IMR-90 (cell line): ENCODE measurements at regions not wholly inside any gene's neighbourhood (a gene's known extent, or its start where the extent isn't known, plus 50 kb on each side); places are given as distances from the start of the nearest gene placed in this dataset.

Experiments used
- ATAC-seq: fragments of 200-7000 bp; cut with Tn5 transposase; 2 replicates; pipeline ENCODE4 v1.9.1; 2020; ENCODE audit warnings: low read depth, mild to moderate bottlenecking, moderate library complexity
- BruUV-seq: library from RNA; stranded (reverse); fragments of 400-500 nt; replicated peaks from 2 replicates; lab custom pipeline; 2021; lab: Mats Ljungman, UMichigan
- CTCF ChIA-PET: fragments of 300-600 bp; formaldehyde crosslinking; extraction: SDS; loops from one replicate; lab custom pipeline; 2021; ENCODE audit warnings: antibody characterized with exemption; lab: Yijun Ruan, JAX
- POLR2A ChIA-PET: fragments of 300-600 bp; sonication (Branson Sonifier 250); formaldehyde crosslinking; loops from one replicate; lab custom pipeline; 2022; ENCODE audit warnings: antibody characterized with exemption; ENCODE audit not compliant: unreplicated experiment; lab: Charles Lee
- DNase-seq: peaks from one replicate; pipeline ENCODE4 v3.0.0; 2013
- H2AFZ ChIP-seq: replicated peaks from 2 replicates; pipeline ENCODE3; 2013; ENCODE audit warnings: low read length, mild to moderate bottlenecking; ENCODE audit not compliant: poor library complexity
- H2AK5ac ChIP-seq: 2 replicates; pipeline ENCODE4 v1.6.1; 2013; ENCODE audit warnings: low read depth, low read length, inconsistent platforms
- H2AK9ac ChIP-seq: replicated peaks from 2 replicates; pipeline ENCODE3; 2013; ENCODE audit warnings: mild to moderate bottlenecking, low read depth, low read length, moderate library complexity; ENCODE audit not compliant: poor library complexity
- H2BK120ac ChIP-seq: 2 replicates; pipeline ENCODE4 v1.6.1; 2013; ENCODE audit warnings: low read depth, low read length, inconsistent platforms
- H2BK15ac ChIP-seq: 3 replicates; pipeline ENCODE4 v1.6.1; 2013; ENCODE audit warnings: low read depth, low read length, inconsistent platforms
- H2BK20ac ChIP-seq: 2 replicates; pipeline ENCODE4 v1.6.1; 2013; ENCODE audit warnings: low read depth, mild to moderate bottlenecking, inconsistent platforms, low read length, moderate library complexity
- H2BK5ac ChIP-seq: 2 replicates; pipeline ENCODE4 v1.6.1; 2013; ENCODE audit warnings: mild to moderate bottlenecking, low read depth, low read length, inconsistent platforms; ENCODE audit not compliant: poor library complexity, severe bottlenecking
- H3K14ac ChIP-seq: replicated peaks from 2 replicates; pipeline ENCODE4 v1.6.1; 2013; ENCODE audit warnings: low read depth, low read length, inconsistent platforms
- H3K18ac ChIP-seq: 2 replicates; pipeline ENCODE4 v1.6.1; 2013; ENCODE audit warnings: low read depth, low read length, control low read depth
- H3K23ac ChIP-seq: 2 replicates; pipeline ENCODE4 v1.6.1; 2013; ENCODE audit warnings: low read depth, low read length, inconsistent platforms
- H3K27ac ChIP-seq: 2 replicates; pipeline ENCODE4 v1.5.1; 2013; ENCODE audit warnings: mild to moderate bottlenecking, control low read depth, low read length; ENCODE audit not compliant: insufficient read depth
- H3K27me3 ChIP-seq: 2 replicates; pipeline ENCODE4 v1.6.1; 2013; ENCODE audit warnings: low read length; ENCODE audit not compliant: control insufficient read depth, insufficient read depth
- H3K36me3 ChIP-seq: 2 replicates; pipeline ENCODE4 v1.6.1; 2013; ENCODE audit warnings: low read length, mixed read lengths; ENCODE audit not compliant: control insufficient read depth, insufficient read depth
- H3K4ac ChIP-seq: 2 replicates; pipeline ENCODE4 v1.6.1; 2013; ENCODE audit warnings: low read depth, low read length, inconsistent platforms
- H3K4me1 ChIP-seq: 2 replicates; pipeline ENCODE4 v1.6.1; 2013; ENCODE audit warnings: low read length, mixed read lengths; ENCODE audit not compliant: control insufficient read depth, insufficient read depth
- H3K4me2 ChIP-seq: 2 replicates; pipeline ENCODE4 v1.6.1; 2013; ENCODE audit warnings: low read depth, mild to moderate bottlenecking, control low read depth, low read length, moderate library complexity
- H3K4me3 ChIP-seq: 2 replicates; pipeline ENCODE4 v1.5.1; 2013; ENCODE audit warnings: low read depth, mild to moderate bottlenecking, control low read depth, low read length, moderate library complexity; ENCODE audit not compliant: insufficient read depth
- H3K56ac ChIP-seq: 2 replicates; pipeline ENCODE4 v1.6.1; 2013; ENCODE audit warnings: low read length, inconsistent platforms; ENCODE audit not compliant: insufficient read depth; ENCODE audit errors: extremely low read depth
- H3K79me1 ChIP-seq, 2 experiments: 2 replicates each; pipeline ENCODE4 v1.6.1; 2013; ENCODE audit warnings: low read length in 2 of 2, inconsistent platforms in 1 of 2, low read depth in 1 of 2
- H3K9ac ChIP-seq: 2 replicates; pipeline ENCODE4 v1.6.1; 2013; ENCODE audit warnings: low read depth, low read length, control low read depth
- H3K9me1 ChIP-seq: 2 replicates; pipeline ENCODE4 v1.6.1; 2013; ENCODE audit warnings: low read length, inconsistent platforms; ENCODE audit not compliant: insufficient read depth
- H3K9me3 ChIP-seq: 2 replicates; pipeline ENCODE4 v1.6.1; 2013; ENCODE audit warnings: low read length; ENCODE audit not compliant: control insufficient read depth, insufficient read depth
- H4K20me1 ChIP-seq: 2 replicates; pipeline ENCODE4 v1.6.1; 2013; ENCODE audit warnings: low read length, inconsistent platforms; ENCODE audit not compliant: insufficient read depth
- H4K5ac ChIP-seq: 2 replicates; pipeline ENCODE4 v1.6.1; 2013; ENCODE audit warnings: mild to moderate bottlenecking, low read depth, low read length, control low read depth
- H4K8ac ChIP-seq, 2 experiments: 2 replicates each; pipeline ENCODE4 v1.6.1; 2013; ENCODE audit warnings: low read depth in 2 of 2, low read length in 2 of 2, control low read depth in 1 of 2, inconsistent platforms in 1 of 2
- H4K91ac ChIP-seq: 2 replicates; pipeline ENCODE4 v1.6.1; 2013; ENCODE audit warnings: low read depth, low read length, inconsistent platforms; ENCODE audit not compliant: insufficient read depth
- BHLHE40 ChIP-seq: fragments of 150-350 bp; IDR thresholded peaks from 2 replicates; pipeline ENCODE4 v1.6.1; 2016; ENCODE audit warnings: mild to moderate bottlenecking, low read depth, low read length
- CEBPB ChIP-seq: IDR thresholded peaks from 2 replicates; pipeline ENCODE4 v1.6.1; 2012; ENCODE audit warnings: low read depth, low read length, improper control_type of control experiment
- CHD1 ChIP-seq: IDR thresholded peaks from 2 replicates; pipeline ENCODE4 v1.6.1; 2012; ENCODE audit warnings: low read depth, low read length, improper control_type of control experiment
- CTCF ChIP-seq: conservative IDR thresholded peaks from 2 replicates; pipeline ENCODE4 v1.5.1; 2012; ENCODE audit warnings: mild to moderate bottlenecking, low read depth, low read length, improper control_type of control experiment
- ELK1 ChIP-seq: fragments of 150-350 bp; IDR thresholded peaks from 2 replicates; pipeline ENCODE4 v1.6.1; 2016; ENCODE audit warnings: low read depth, mild to moderate bottlenecking, low read length, moderate library complexity, borderline replicate concordance
- FOS ChIP-seq: fragments of 150-350 bp; IDR thresholded peaks from 2 replicates; pipeline ENCODE4 v1.6.1; 2016; ENCODE audit warnings: low read depth, low read length
- MAFK ChIP-seq: IDR thresholded peaks from 2 replicates; pipeline ENCODE4 v1.6.1; 2012; ENCODE audit warnings: low read depth, low read length, improper control_type of control experiment
- MAZ ChIP-seq: IDR thresholded peaks from 2 replicates; pipeline ENCODE4 v1.6.1; 2012; ENCODE audit warnings: low read depth, mild to moderate bottlenecking, low read length, improper control_type of control experiment, moderate library complexity, borderline replicate concordance
- MXI1 ChIP-seq: IDR thresholded peaks from 2 replicates; pipeline ENCODE4 v1.6.1; 2012; ENCODE audit warnings: low read depth, mild to moderate bottlenecking, low read length, moderate library complexity, borderline replicate concordance
- NFE2L2 ChIP-seq: fragments of 150-350 bp; IDR thresholded peaks from 2 replicates; pipeline ENCODE4 v1.6.1; 2016; ENCODE audit warnings: low read depth, mild to moderate bottlenecking, low read length
- POLR2A ChIP-seq: IDR thresholded peaks from 2 replicates; pipeline ENCODE4 v1.6.1; 2012; ENCODE audit warnings: mild to moderate bottlenecking, low read depth, low read length
- RAD21 ChIP-seq: IDR thresholded peaks from 2 replicates; pipeline ENCODE4 v1.6.1; 2012; ENCODE audit warnings: low read length, improper control_type of control experiment
- RCOR1 ChIP-seq: IDR thresholded peaks from 2 replicates; pipeline ENCODE4 v1.6.1; 2012; ENCODE audit warnings: mild to moderate bottlenecking, low read length, improper control_type of control experiment; ENCODE audit not compliant: insufficient replicate concordance
- RFX5 ChIP-seq: IDR thresholded peaks from 2 replicates; pipeline ENCODE4 v1.8.0; 2012; ENCODE audit warnings: low read depth, mild to moderate bottlenecking, low read length, moderate library complexity
- SMC3 ChIP-seq: fragments of 150-350 bp; IDR thresholded peaks from 2 replicates; pipeline ENCODE4 v1.6.1; 2016; ENCODE audit warnings: low read depth, mild to moderate bottlenecking, antibody characterized with exemption, low read length, moderate library complexity
- USF2 ChIP-seq: fragments of 150-350 bp; IDR thresholded peaks from 2 replicates; pipeline ENCODE4 v1.6.1; 2017; ENCODE audit warnings: mild to moderate bottlenecking, antibody characterized with exemption, low read length, low read depth
- WGBS, 2 experiments: methylation state at CpG; one replicate each; pipeline versions ENCODE4 v1.1.5 to v1.1.7; 2013; ENCODE audit warnings: missing lambda C conversion rate in 2 of 2; ENCODE audit not compliant: insufficient read length in 1 of 2; ENCODE audit errors: extremely low coverage in 2 of 2; 5-methylcytosine and 5-hydroxymethylcytosine counted together
- dilution Hi-C: fragments of 300-500 bp; cut with HindIII; formaldehyde crosslinking; loops from one replicate; pipeline ENCODE4 v1.14.3; 2018; ENCODE audit warnings: low sequenced_read_pairs; ENCODE audit not compliant: unreplicated experiment
- in situ Hi-C: fragments of 300-500 bp; cut with MboI; formaldehyde crosslinking; loops from 3 replicates; pipeline ENCODE4 v1.14.3; 2019; ENCODE audit warnings: low sequenced_read_pairs, inconsistent platforms, mixed read lengths
- intact Hi-C: fragments of 100-400 bp; cut with micrococcal nuclease; formaldehyde crosslinking; loops from 2 replicates; pipeline ENCODE4 v1.10.0; 2022

GRCh38 chr5:4544049-4544670 is 596.0 kb upstream of the ADAMTS16 start:
- H3K36me3 ChIP-seq: no peaks in the 10 kb centered on the region
- H3K9me1 ChIP-seq: no peaks in the 10 kb centered on the region
- no peak overlapping the region for H4K91ac ChIP-seq
- no peak overlapping the region for H3K9ac ChIP-seq
- H2BK20ac ChIP-seq: no peak overlapping the region
- H3K4me3 ChIP-seq: no peak overlapping the region
- no peak overlapping the region for H3K4ac ChIP-seq
- intact Hi-C loops (no loop called here), dilution Hi-C loops (no loop called here), in situ Hi-C loops (no loop called here)
- TF ChIP-seq ELK1: no peak
- TF ChIP-seq MAZ: no peak
- no peak for TF ChIP-seq MAFK
- no peak for TF ChIP-seq CHD1
- TF ChIP-seq CTCF: no peak
- no peak for TF ChIP-seq CEBPB
- TF ChIP-seq RCOR1: no peak
- no peak for TF ChIP-seq FOS
- TF ChIP-seq USF2: no peak
- TF ChIP-seq MXI1: no peak
- TF ChIP-seq NFE2L2: no peak
- TF ChIP-seq RFX5: no peak
- no peak for TF ChIP-seq POLR2A
- no peak for TF ChIP-seq BHLHE40
- TF ChIP-seq RAD21: no peak
- TF ChIP-seq SMC3: no peak
- H2BK5ac ChIP-seq: no peak overlapping the region
- H3K14ac ChIP-seq: no peak overlapping the region
- no peak overlapping the region for H2BK120ac ChIP-seq
- DNase-seq: no peak
- H4K20me1 ChIP-seq: no peaks in the 10 kb centered on the region
- no peaks in the 10 kb centered on the region for H3K79me1 ChIP-seq
- CTCF ChIA-PET: no interaction called here
- no peak overlapping the region for H2AK5ac ChIP-seq
- H3K9me3 ChIP-seq: peaks cover 18% of the 10 kb centered on the region
- no peak overlapping the region for H3K4me2 ChIP-seq
- no peak overlapping the region for H4K5ac ChIP-seq
- no peak overlapping the region for H3K18ac ChIP-seq
- H4K8ac ChIP-seq: no peak overlapping the region
- POLR2A ChIA-PET: no interaction called here
- BruUV-seq: no TSS peak
- no peak overlapping the region for H2BK15ac ChIP-seq
- WGBS, 2 experiments: 16% methylated on average over 3 of the region's 10 CpGs; no CpG with 5 or more reads in 1 of the 2 experiments
- H2AK9ac ChIP-seq: no peak overlapping the region
- H3K56ac ChIP-seq: no peak overlapping the region
- no peak overlapping the region for H3K27ac ChIP-seq
- no peak overlapping the region for H2AFZ ChIP-seq
- H3K27me3 ChIP-seq: no peaks in the 10 kb centered on the region
- no peak overlapping the region for H3K23ac ChIP-seq
- no peak for ATAC-seq
- H3K4me1 ChIP-seq: no peaks in the 10 kb centered on the region
